Panc1 (cell line): ENCODE measurements at regions not wholly inside any gene's neighbourhood (a gene's known extent, or its start where the extent isn't known, plus 50 kb on each side); places are given as distances from the start of the nearest gene placed in this dataset.

Experiments
- ATAC-seq: fragments of 200-7000 bp; cut with Tn5 transposase; 2 replicates; pipeline ENCODE4 v1.9.1; 2020; ENCODE audit warnings: mild to moderate bottlenecking, moderate library complexity
- BruUV-seq: library from RNA; stranded (reverse); fragments of 400-500 nt; replicated peaks from 2 replicates; lab custom pipeline; 2021; lab: Mats Ljungman, UMichigan
- CTCF ChIA-PET: fragments of 300-600 bp; sonication (Branson Sonifier 250); formaldehyde crosslinking; loops from one replicate; lab custom pipeline; 2022; ENCODE audit warnings: antibody characterized with exemption; lab: Charles Lee
- POLR2A ChIA-PET: fragments of 300-600 bp; sonication (Branson Sonifier 250); formaldehyde crosslinking; loops from one replicate; lab custom pipeline; 2022; ENCODE audit warnings: antibody characterized with exemption; lab: Charles Lee
- DNase-seq: peaks from one replicate; pipeline ENCODE4 v3.0.0-alpha.2; 2010; ENCODE audit warnings: low read depth, low spot score
- H3K27ac ChIP-seq: 2 replicates; pipeline ENCODE4 v1.5.1; 2011; ENCODE audit warnings: mild to moderate bottlenecking, low read length, inconsistent platforms
- H3K27me3 ChIP-seq: fragments of 200-500 bp; sonication (Bioruptor generic); 2 replicates; pipeline ENCODE4 v1.6.0; 2014; ENCODE audit warnings: low read length, inconsistent platforms; ENCODE audit not compliant: control insufficient read depth, insufficient read depth
- H3K36me3 ChIP-seq: fragments of 200-500 bp; sonication (Bioruptor generic); 2 replicates; pipeline ENCODE4 v1.5.1; 2014; ENCODE audit warnings: inconsistent platforms, mild to moderate bottlenecking, low read length, moderate library complexity; ENCODE audit not compliant: control insufficient read depth, insufficient read depth
- H3K4me1 ChIP-seq: 2 replicates; pipeline ENCODE4 v1.5.1; 2011; ENCODE audit warnings: inconsistent platforms, mild to moderate bottlenecking, low read length, moderate library complexity; ENCODE audit not compliant: control insufficient read depth, insufficient read depth
- H3K4me3 ChIP-seq, 2 experiments: 2 replicates each; pipeline ENCODE4 v1.5.1; 2011 to 2012; ENCODE audit warnings: low read depth in 2 of 2, low read length in 2 of 2, mild to moderate bottlenecking in 2 of 2, inconsistent platforms in 1 of 2, moderate library complexity in 1 of 2
- H3K9me3 ChIP-seq: fragments of 200-500 bp; sonication (Bioruptor generic); 2 replicates; pipeline ENCODE4 v1.5.1; 2014; ENCODE audit warnings: low read depth, mild to moderate bottlenecking, inconsistent platforms, low read length, moderate library complexity; ENCODE audit not compliant: control insufficient read depth, insufficient read depth
- CTCF ChIP-seq: fragments of 450-650 bp; IDR thresholded peaks from 2 replicates; pipeline ENCODE4 v1.5.1; 2017; ENCODE audit warnings: mild to moderate bottlenecking
- POLR2AphosphoS5 ChIP-seq: IDR thresholded peaks from 2 replicates; pipeline ENCODE4 v1.6.1; 2012; ENCODE audit warnings: mild to moderate bottlenecking, low read depth, low read length, moderate library complexity
- REST ChIP-seq, 2 experiments: IDR thresholded peaks; 2 replicates each; pipeline ENCODE4 v1.6.1; 2011 to 2012; ENCODE audit warnings: low read depth in 2 of 2, control low read depth in 1 of 2, low read length in 1 of 2, mild to moderate bottlenecking in 1 of 2, moderate library complexity in 1 of 2; ENCODE audit not compliant: insufficient read depth in 1 of 2
- SIN3A ChIP-seq: IDR thresholded peaks from 2 replicates; pipeline ENCODE4 v1.6.1; 2012; ENCODE audit warnings: low read depth, mild to moderate bottlenecking, low read length, moderate library complexity, borderline replicate concordance; ENCODE audit not compliant: insufficient read depth
- TCF7L2 ChIP-seq: IDR thresholded peaks from 2 replicates; pipeline ENCODE4 v1.6.1; 2011; ENCODE audit warnings: mild to moderate bottlenecking, low read depth, low read length, inconsistent platforms
- in situ Hi-C: cut with HindIII; loops from 2 replicates; pipeline ENCODE4 v1.10.0; 2016; ENCODE audit warnings: low sequenced_read_pairs, low pct_unique_long_range_greater_than_20kb
- intact Hi-C: fragments of 100-400 bp; cut with micrococcal nuclease; formaldehyde crosslinking; loops from one replicate; pipeline ENCODE4 v1.10.0; 2022; ENCODE audit not compliant: unreplicated experiment

- H3K4me3 ChIP-seq: no peak overlapping the region
- BruUV-seq: no TSS peak
- no peak overlapping the region for H3K27ac ChIP-seq
- intact Hi-C loops (no loop called here), in situ Hi-C loops (no loop called here)
- no peak for DNase-seq
- POLR2A ChIA-PET: no interaction called here
- H3K4me1 ChIP-seq: no peaks in the 10 kb centered on the region
- TF ChIP-seq TCF7L2 (no peak), REST (IDR thresholded peaks at IDR 0.05; ENCODE audit: insufficient read depth in 1 of 2, low read depth in 2 of 2, low read length in 1 of 2) (no peak), SIN3A (no peak), POLR2AphosphoS5 (no peak), CTCF (no peak)
- no peak for ATAC-seq
- H3K9me3 ChIP-seq: no peaks in the 10 kb centered on the region
- CTCF ChIA-PET: no interaction called here
- no peaks in the 10 kb centered on the region for H3K27me3 ChIP-seq
- H3K36me3 ChIP-seq: no peaks in the 10 kb centered on the region
Measured at GRCh38 chr6:74631564-74631963, 574.3 kb downstream of the COL12A1 start.

GRCh38 chr6:74626288-74626687 is 579.6 kb downstream of the COL12A1 start:
- no peaks in the 10 kb centered on the region for H3K27me3 ChIP-seq
- ATAC-seq: no peak
- H3K27ac ChIP-seq: no peak overlapping the region
- H3K36me3 ChIP-seq: no peaks in the 10 kb centered on the region
- DNase-seq: no peak
- BruUV-seq: no TSS peak
- no peaks in the 10 kb centered on the region for H3K4me1 ChIP-seq
- ChIA-PET CTCF (no interaction called here), POLR2A (no interaction called here)
- TF ChIP-seq CTCF: no peak
- no peak for TF ChIP-seq TCF7L2
- TF ChIP-seq POLR2AphosphoS5: no peak
- TF ChIP-seq REST (IDR thresholded peaks at IDR 0.05; ENCODE audit: insufficient read depth in 1 of 2, low read depth in 2 of 2, low read length in 1 of 2): no peak
- TF ChIP-seq SIN3A: no peak
- intact Hi-C loops (no loop called here), in situ Hi-C loops (no loop called here)
- H3K9me3 ChIP-seq: no peaks in the 10 kb centered on the region
- no peak overlapping the region for H3K4me3 ChIP-seq
